GM10266 (cell line): ENCODE measurements at regions not wholly inside any gene's neighbourhood (a gene's known extent, or its start where the extent isn't known, plus 50 kb on each side); places are given as distances from the start of the nearest gene placed in this dataset.

Experiments used
- DNase-seq: peaks from one replicate; pipeline ENCODE4 v3.0.0; 2012; ENCODE audit errors: extremely low spot score
- CTCF ChIP-seq: IDR thresholded peaks from 2 replicates; pipeline ENCODE4 v1.5.1; 2012; ENCODE audit warnings: mild to moderate bottlenecking, low read depth; ENCODE audit not compliant: control insufficient read depth, insufficient read depth; ENCODE audit errors: missing control alignments

GRCh38 chr17:79255926-79256585 is 181.4 kb downstream of the ENGASE start:
- no peak for DNase-seq
- TF ChIP-seq CTCF, result no peak

GRCh38 chr17:79255456-79255855 is 180.8 kb downstream of the ENGASE start:
- no peak for TF ChIP-seq CTCF
- no peak for DNase-seq

GRCh38 chr17:79255046-79255445 is 180.4 kb downstream of the ENGASE start:
- DNase-seq, result no peak
- no peak for TF ChIP-seq CTCF

- TF ChIP-seq CTCF, result no peak
- no peak for DNase-seq
Observed at GRCh38 chr17:79252886-79253285, 178.3 kb downstream of the ENGASE start.

- TF ChIP-seq CTCF, result no peak
- no peak for DNase-seq
Observed at GRCh38 chr17:79251824-79252223, 177.2 kb downstream of the ENGASE start.

GRCh38 chr17:79249929-79250521 is 175.4 kb downstream of the ENGASE start:
- TF ChIP-seq CTCF, result no peak
- no peak for DNase-seq

- no peak for TF ChIP-seq CTCF
- DNase-seq, result no peak
Observed at GRCh38 chr17:79248843-79249493, 174.3 kb downstream of the ENGASE start.
